ENCODE measurements at regions not wholly inside any gene's neighbourhood (a gene's known extent, or its start where the extent isn't known, plus 50 kb on each side); places are given as distances from the start of the nearest gene placed in this dataset.

- in situ Hi-C loops (cut with HindIII; ENCODE audit: low pct_unique_long_range_greater_than_20kb, low sequenced_read_pairs): loop anchor here (25.0 kb wide), 1 partner anchor 133 kb away; no protein-coding TSS in a partner anchor
- no peak for DNase-seq (ENCODE audit: low read depth, low spot score)
Observed at GRCh38 chr3:139870000-139870675, 64.8 kb upstream of the CLSTN2 start.

DNA sequence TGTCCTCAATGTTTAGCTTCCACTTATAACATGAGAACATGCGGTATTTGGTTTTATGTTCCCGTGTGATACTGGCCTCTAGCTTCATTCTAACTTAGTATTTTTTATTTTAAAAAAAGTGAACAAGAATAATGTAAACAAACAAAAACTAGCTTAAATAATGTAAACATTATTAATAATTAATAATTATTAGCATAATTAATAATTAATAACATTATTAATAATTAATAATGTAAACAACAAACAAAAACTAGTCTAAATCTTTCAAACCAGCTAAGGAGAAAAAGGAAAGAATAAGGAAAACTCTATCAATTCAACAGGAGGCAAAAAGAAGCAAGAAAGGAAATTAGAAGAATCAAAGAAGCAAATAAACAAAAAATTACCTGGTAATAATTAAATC is 66.2 kb upstream of the CLSTN2 start:
- in situ Hi-C loops (cut with HindIII; ENCODE audit: low pct_unique_long_range_greater_than_20kb, low sequenced_read_pairs): loop anchor here (25.0 kb wide), 1 partner anchor 131 kb away; no protein-coding TSS in a partner anchor

GRCh38 chr3:139848660-139849059 is 86.3 kb upstream of the CLSTN2 start:
- in situ Hi-C loops (cut with HindIII; ENCODE audit: low pct_unique_long_range_greater_than_20kb, low sequenced_read_pairs): no loop called here
- no peak for DNase-seq (ENCODE audit: low read depth, low spot score)

More for the DNA sequence above, 66.2 kb upstream of the CLSTN2 start:
- DNase-seq (ENCODE audit: low read depth, low spot score): no peak

DNA sequence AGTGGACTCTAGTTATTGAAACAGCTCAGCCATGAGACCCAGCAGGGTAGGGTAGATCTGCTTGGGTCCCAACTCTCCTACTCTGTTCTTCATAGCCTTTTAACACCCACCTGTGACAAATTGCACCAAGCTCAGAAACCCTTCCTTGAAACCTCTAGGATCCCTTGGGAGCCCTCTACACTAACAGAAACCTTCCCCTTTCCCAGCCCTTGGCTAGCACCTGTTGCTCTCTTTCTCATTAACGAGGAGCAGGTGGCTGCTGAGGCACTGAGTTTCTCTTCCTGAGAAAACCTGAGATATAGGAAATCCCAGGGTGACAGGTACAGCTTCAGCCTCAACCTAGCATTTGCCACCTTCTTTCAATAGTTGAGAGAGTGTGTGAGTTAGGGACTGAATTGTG is 88.3 kb upstream of the CLSTN2 start:
- no peak for DNase-seq (ENCODE audit: low read depth, low spot score)
- in situ Hi-C loops (cut with HindIII; ENCODE audit: low pct_unique_long_range_greater_than_20kb, low sequenced_read_pairs): no loop called here

DNA sequence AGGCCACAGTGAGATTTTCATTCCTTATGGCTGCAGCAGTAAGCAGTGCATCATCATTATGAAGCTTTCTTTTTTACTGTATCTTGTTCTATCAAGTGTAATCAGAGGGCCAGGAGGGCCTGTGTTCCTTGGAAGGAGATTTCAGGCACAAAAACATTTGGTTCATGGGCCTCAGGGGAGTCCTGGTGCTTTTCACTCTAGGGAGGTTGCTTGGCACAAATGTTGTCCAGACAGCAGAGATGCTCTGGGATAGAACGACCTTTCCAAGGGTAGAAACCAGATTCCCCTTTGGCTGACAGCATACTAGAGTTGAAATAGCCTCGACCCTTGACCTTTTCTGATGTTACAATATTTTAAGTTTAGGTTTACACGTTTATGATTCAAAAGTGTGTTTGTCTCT is 95.3 kb upstream of the CLSTN2 start:
- no peak for DNase-seq (ENCODE audit: low read depth, low spot score)
- in situ Hi-C loops (cut with HindIII; ENCODE audit: low pct_unique_long_range_greater_than_20kb, low sequenced_read_pairs): no loop called here

DNA sequence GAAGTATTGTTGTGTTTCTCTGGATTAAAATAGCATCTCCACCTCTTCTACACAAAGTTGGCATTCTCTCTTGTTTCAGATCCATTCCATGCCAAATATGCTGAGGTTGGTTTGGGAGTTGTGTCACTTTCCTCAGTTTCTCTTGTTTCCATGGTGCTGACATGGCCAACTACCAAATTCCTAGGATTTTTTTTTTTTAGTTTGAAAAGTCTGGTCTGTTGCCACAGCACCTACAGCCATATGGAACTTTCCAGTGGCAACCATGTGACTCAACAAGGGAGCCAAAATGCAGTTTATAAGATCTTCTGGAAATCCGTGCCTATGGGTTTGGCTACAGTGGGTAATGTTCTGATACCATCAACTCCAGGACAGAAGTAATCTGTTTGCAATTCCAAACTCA is 96.0 kb upstream of the CLSTN2 start:
- no peak for DNase-seq (ENCODE audit: low read depth, low spot score)
- in situ Hi-C loops (cut with HindIII; ENCODE audit: low pct_unique_long_range_greater_than_20kb, low sequenced_read_pairs): no loop called here

DNA sequence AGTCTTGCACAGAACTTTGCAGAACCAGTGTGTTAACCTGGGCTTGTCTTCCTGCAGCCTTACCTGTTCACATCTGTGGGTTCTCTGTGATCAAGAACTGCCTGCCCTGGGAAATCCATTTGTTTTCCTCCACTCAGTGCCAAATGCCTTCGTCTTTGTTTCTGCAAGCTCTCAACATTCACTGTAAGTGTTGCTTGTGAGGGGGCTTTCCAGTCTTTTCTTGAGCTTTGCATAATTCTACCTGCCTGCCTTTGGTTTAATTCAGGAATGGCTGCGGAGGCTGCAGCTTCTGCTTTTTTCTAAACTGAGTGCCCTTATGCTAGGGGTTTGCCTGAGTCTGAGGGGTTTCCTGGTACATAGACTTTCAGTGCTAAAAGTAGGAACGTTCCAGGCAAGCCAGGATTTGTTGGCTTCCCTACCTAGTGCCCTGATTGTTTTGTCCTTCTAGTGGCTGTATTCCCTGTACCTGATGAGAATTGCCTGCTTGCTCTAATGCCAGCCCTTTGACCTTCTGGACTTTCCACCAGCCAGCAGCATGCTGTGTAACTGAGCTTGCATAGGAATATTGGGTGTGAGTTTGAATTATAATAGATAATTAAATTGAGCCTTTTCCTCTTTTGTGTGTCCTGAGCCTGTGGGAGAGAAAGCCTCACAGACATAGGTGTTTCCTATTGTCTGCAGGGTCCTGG is 96.6 kb upstream of the CLSTN2 start:
- DNase-seq (ENCODE audit: low read depth, low spot score): no peak
- in situ Hi-C loops (cut with HindIII; ENCODE audit: low pct_unique_long_range_greater_than_20kb, low sequenced_read_pairs): no loop called here

- DNase-seq (ENCODE audit: low read depth, low spot score): no peak
- in situ Hi-C loops (cut with HindIII; ENCODE audit: low pct_unique_long_range_greater_than_20kb, low sequenced_read_pairs): no loop called here
Observed at GRCh38 chr3:139836698-139837464, 98.1 kb upstream of the CLSTN2 start.

GRCh38 chr3:139835830-139836683 is 98.9 kb upstream of the CLSTN2 start:
- DNase-seq (ENCODE audit: low read depth, low spot score): no peak
- in situ Hi-C loops (cut with HindIII; ENCODE audit: low pct_unique_long_range_greater_than_20kb, low sequenced_read_pairs): no loop called here

DNA sequence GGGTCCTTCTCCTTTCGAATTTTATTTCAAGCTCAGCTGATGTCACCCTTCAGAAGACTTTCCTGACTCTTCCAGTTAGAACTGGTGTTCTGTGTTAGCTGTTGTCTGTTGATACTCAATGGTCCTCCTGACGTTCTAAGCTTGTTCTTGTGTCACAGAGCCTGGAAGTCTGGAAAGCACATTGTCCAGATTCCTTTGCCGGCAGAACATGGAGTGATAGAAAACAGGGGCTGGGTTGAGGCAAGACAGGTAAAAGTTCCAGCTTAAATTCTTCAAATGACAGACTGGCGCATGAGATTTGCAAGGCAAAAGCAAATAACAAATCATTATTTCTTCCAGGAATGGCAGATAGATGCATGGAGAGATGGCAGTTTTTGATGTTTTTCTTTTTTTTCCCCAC is 102.0 kb upstream of the CLSTN2 start:
- in situ Hi-C loops (cut with HindIII; ENCODE audit: low pct_unique_long_range_greater_than_20kb, low sequenced_read_pairs): no loop called here
- no peak for DNase-seq (ENCODE audit: low read depth, low spot score)

- no peak for DNase-seq (ENCODE audit: low read depth, low spot score)
- in situ Hi-C loops (cut with HindIII; ENCODE audit: low pct_unique_long_range_greater_than_20kb, low sequenced_read_pairs): no loop called here
Observed at GRCh38 chr3:139830817-139831216, 104.2 kb upstream of the CLSTN2 start.

GRCh38 chr3:139827833-139828232 is 107.2 kb upstream of the CLSTN2 start:
- in situ Hi-C loops (cut with HindIII; ENCODE audit: low pct_unique_long_range_greater_than_20kb, low sequenced_read_pairs): no loop called here
- no peak for DNase-seq (ENCODE audit: low read depth, low spot score)

DNA sequence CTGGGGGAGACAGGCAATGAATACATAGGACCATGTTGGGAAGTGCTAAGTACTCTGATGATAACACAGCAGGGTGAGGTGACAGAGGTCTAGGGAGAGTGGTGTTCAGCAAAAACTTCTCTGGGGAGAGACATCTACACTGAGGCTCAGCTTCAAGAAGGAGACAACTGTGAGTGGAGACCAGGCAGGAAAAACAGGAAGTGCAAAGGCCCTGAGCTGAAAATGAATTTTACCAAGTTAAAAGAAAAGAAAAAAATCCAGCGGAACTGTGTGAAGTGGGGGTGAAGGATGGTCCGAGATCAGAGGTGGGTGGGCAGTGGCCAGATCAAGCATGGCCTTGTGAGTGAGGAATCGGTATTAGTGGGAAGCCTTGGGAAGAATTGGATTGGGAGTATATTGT is 110.1 kb upstream of the CLSTN2 start:
- in situ Hi-C loops (cut with HindIII; ENCODE audit: low pct_unique_long_range_greater_than_20kb, low sequenced_read_pairs): no loop called here

GRCh38 chr3:139814646-139815045 is 120.3 kb upstream of the CLSTN2 start:
- DNase-seq (ENCODE audit: low read depth, low spot score): no peak

More for the DNA sequence above, 110.1 kb upstream of the CLSTN2 start:
- no peak for DNase-seq (ENCODE audit: low read depth, low spot score)

GRCh38 chr3:139811331-139811730 is 123.7 kb upstream of the CLSTN2 start:
- in situ Hi-C loops (cut with HindIII; ENCODE audit: low pct_unique_long_range_greater_than_20kb, low sequenced_read_pairs): no loop called here
- DNase-seq (ENCODE audit: low read depth, low spot score): no peak

More at GRCh38 chr3:139814646-139815045, 120.3 kb upstream of the CLSTN2 start:
- in situ Hi-C loops (cut with HindIII; ENCODE audit: low pct_unique_long_range_greater_than_20kb, low sequenced_read_pairs): no loop called here

DNA sequence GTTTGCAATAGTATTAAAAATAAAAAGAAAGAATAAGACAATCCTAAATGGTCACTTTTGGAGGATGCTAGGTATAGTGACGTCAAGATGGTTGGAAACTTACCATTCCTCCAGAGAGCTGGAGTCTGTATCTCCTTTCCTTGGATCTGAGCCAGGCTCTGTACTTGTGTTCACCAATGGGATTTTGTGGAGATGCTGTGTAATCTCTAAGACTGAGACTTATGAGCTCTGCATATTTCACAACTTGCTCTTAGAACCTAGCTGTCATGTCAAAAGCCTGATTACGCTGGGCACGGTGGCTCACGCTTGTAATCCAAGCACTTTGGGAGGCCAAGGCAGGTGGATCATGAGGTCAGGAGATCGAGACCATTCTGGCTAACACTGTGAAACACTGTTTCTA is 126.8 kb upstream of the CLSTN2 start:
- in situ Hi-C loops (cut with HindIII; ENCODE audit: low pct_unique_long_range_greater_than_20kb, low sequenced_read_pairs): no loop called here
- DNase-seq (ENCODE audit: low read depth, low spot score): no peak

DNA sequence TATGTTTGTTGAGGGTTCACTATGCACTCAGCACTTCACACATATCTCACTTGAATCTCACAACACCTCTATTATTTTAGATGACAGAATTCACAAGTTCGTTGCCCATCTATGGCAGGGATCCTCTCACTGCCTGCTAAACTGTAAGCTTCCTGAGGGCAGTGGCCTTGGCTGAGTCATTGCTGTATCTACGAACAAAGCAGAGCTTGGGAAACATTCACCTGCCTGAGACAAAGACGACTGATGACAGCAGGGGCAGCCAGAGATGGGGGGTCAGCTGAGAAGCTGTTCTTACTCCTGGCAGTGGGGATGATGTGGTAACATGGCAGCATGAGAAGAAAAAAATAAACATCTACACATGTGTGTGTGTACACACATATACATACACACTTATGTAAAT is 125.5 kb upstream of the NMNAT3 start:
- no peak for DNase-seq (ENCODE audit: low read depth, low spot score)
- in situ Hi-C loops (cut with HindIII; ENCODE audit: low pct_unique_long_range_greater_than_20kb, low sequenced_read_pairs): no loop called here

Data from SK-MEL-5 (cell line).